ENCODE measurements at regions not wholly inside any gene's neighbourhood (a gene's known extent, or its start where the extent isn't known, plus 50 kb on each side); places are given as distances from the start of the nearest gene placed in this dataset.

DNA sequence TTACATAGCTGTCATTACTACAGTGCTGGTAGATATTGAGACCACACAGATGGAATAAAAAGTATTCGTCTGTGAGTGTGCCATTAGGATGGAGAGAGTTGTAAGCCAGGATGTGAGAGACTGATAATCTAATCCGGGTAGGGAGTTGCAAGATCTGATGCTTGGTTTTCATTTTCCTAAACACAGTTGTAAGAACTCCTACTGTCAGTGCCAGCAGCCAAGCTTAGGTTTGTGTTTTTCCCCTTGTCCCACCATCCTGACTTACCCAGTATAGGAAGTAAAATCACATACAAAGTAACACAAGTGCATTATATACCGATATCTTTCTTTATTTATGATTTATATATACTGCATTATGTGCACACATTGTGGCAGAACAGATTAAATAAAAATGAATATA, 726.4 kb upstream of the PCDH20 start:
- TF ChIP-seq, protein P1, sequence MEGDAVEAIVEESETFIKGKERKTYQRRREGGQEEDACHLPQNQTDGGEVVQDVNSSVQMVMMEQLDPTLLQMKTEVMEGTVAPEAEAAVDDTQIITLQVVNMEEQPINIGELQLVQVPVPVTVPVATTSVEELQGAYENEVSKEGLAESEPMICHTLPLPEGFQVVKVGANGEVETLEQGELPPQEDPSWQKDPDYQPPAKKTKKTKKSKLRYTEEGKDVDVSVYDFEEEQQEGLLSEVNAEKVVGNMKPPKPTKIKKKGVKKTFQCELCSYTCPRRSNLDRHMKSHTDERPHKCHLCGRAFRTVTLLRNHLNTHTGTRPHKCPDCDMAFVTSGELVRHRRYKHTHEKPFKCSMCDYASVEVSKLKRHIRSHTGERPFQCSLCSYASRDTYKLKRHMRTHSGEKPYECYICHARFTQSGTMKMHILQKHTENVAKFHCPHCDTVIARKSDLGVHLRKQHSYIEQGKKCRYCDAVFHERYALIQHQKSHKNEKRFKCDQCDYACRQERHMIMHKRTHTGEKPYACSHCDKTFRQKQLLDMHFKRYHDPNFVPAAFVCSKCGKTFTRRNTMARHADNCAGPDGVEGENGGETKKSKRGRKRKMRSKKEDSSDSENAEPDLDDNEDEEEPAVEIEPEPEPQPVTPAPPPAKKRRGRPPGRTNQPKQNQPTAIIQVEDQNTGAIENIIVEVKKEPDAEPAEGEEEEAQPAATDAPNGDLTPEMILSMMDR (IDR thresholded peaks at IDR 0.05): no peak
- TF ChIP-seq POLR2A (IDR thresholded peaks at IDR 0.05): no peak
